Thyroid gland (tissue), 4 donors: ENCODE measurements at regions not wholly inside any gene's neighbourhood (a gene's known extent, or its start where the extent isn't known, plus 50 kb on each side); places are given as distances from the start of the nearest gene placed in this dataset.

ENCODE experiments used
- POLR2A ChIP-seq, 2 donors: fragments of 450-650 bp; IDR thresholded peaks; one replicate each; pipeline ENCODE4 v1.6.1; 2017; ENCODE audit warnings: antibody characterized with exemption in 2 of 2, mild to moderate bottlenecking in 2 of 2, moderate library complexity in 1 of 2
- TF ChIP-seq, protein P1 (sequence below), 6 experiments: fragments of 200-600 bp in 3 of 6; fragments of 450-650 bp in 3 of 6; sonication (generic) in 3 of 6; IDR thresholded peaks; one replicate each; pipeline ENCODE4 v1.5.1; 2016 to 2019; ENCODE audit warnings: antibody characterized with exemption in 6 of 6, mild to moderate bottlenecking in 2 of 6, inconsistent platforms in 1 of 6, moderate library complexity in 1 of 6

GRCh38 chr10:128877141-128877540, 589.9 kb upstream of the MGMT start:
- TF ChIP-seq, protein P1, sequence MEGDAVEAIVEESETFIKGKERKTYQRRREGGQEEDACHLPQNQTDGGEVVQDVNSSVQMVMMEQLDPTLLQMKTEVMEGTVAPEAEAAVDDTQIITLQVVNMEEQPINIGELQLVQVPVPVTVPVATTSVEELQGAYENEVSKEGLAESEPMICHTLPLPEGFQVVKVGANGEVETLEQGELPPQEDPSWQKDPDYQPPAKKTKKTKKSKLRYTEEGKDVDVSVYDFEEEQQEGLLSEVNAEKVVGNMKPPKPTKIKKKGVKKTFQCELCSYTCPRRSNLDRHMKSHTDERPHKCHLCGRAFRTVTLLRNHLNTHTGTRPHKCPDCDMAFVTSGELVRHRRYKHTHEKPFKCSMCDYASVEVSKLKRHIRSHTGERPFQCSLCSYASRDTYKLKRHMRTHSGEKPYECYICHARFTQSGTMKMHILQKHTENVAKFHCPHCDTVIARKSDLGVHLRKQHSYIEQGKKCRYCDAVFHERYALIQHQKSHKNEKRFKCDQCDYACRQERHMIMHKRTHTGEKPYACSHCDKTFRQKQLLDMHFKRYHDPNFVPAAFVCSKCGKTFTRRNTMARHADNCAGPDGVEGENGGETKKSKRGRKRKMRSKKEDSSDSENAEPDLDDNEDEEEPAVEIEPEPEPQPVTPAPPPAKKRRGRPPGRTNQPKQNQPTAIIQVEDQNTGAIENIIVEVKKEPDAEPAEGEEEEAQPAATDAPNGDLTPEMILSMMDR (IDR thresholded peaks at IDR 0.05): no peak
- TF ChIP-seq POLR2A (IDR thresholded peaks at IDR 0.05): no peak
